B cell (primary cell): ENCODE measurements at regions not wholly inside any gene's neighbourhood (a gene's known extent, or its start where the extent isn't known, plus 50 kb on each side); places are given as distances from the start of the nearest gene placed in this dataset.

Experiments used
- ATAC-seq: fragments of 200-7000 bp; cut with Tn5 transposase; one replicate; pipeline ENCODE4 v1.10.0; 2021; ENCODE audit warnings: low read depth, mild to moderate bottlenecking, moderate number of reproducible peaks, moderate library complexity
- CTCF ChIA-PET: fragments of 350-600 bp; sonication (Branson Sonifier 250); formaldehyde crosslinking; loops from one replicate; lab custom pipeline; 2021; ENCODE audit warnings: antibody characterized with exemption, inconsistent platforms; lab: Charles Lee
- POLR2A ChIA-PET: fragments of 350-600 bp; sonication (Branson Sonifier 250); formaldehyde crosslinking; loops from one replicate; lab custom pipeline; 2021; ENCODE audit warnings: antibody characterized with exemption; lab: Charles Lee
- DNase-seq: peaks from one replicate; pipeline ENCODE4 v3.0.0; 2013
- H2AFZ ChIP-seq: 2 replicates; pipeline ENCODE4 v1.6.1; 2012; ENCODE audit warnings: mild to moderate bottlenecking, low read depth, low read length; ENCODE audit not compliant: insufficient read depth, poor library complexity, severe bottlenecking
- H3K27ac ChIP-seq, 2 donors: 1 replicate in 1 of 2; 2 replicates in 1 of 2; pipeline ENCODE4 v1.5.1; 2012 to 2013; ENCODE audit warnings: low read length in 2 of 2, mild to moderate bottlenecking in 2 of 2, moderate library complexity in 1 of 2
- H3K27me3 ChIP-seq, 4 experiments: fragments of 200-600 bp in 1 of 4; sonication (generic) in 1 of 4; replicated peaks in 1 of 4; 1 replicate in 2 of 4; 2 replicates in 2 of 4; pipeline versions ENCODE4 v1.6.1 to v1.7.0; 2013 to 2016; ENCODE audit warnings: low read length in 3 of 4, mild to moderate bottlenecking in 2 of 4, mixed read lengths in 1 of 4, moderate library complexity in 1 of 4; ENCODE audit not compliant: insufficient read depth in 4 of 4, control insufficient read depth in 3 of 4; ENCODE audit errors: control extremely low read depth in 1 of 4
- H3K36me3 ChIP-seq, 2 experiments: replicated peaks in 1 of 2; 1 replicate in 1 of 2; 2 replicates in 1 of 2; pipeline versions ENCODE4 v1.6.1 to v1.7.1; 2013; ENCODE audit warnings: low read length in 1 of 2; ENCODE audit not compliant: insufficient read depth in 2 of 2, control insufficient read depth in 1 of 2; ENCODE audit errors: control extremely low read depth in 1 of 2, extremely low read depth in 1 of 2
- H3K4me1 ChIP-seq, 2 donors: fragments of 200-600 bp in 1 of 2; sonication (generic) in 1 of 2; 1 replicate in 1 of 2; 2 replicates in 1 of 2; pipeline versions ENCODE4 v1.5.1 to v1.6.1; 2013 to 2017; ENCODE audit warnings: low read length in 2 of 2; ENCODE audit not compliant: control insufficient read depth in 2 of 2, insufficient read depth in 2 of 2
- H3K4me2 ChIP-seq: replicated peaks from 2 replicates; pipeline ENCODE3; 2012; ENCODE audit warnings: mild to moderate bottlenecking, low read depth, low read length; ENCODE audit not compliant: poor library complexity, severe bottlenecking
- H3K4me3 ChIP-seq, 5 experiments: fragments of 200-600 bp in 1 of 5; sonication (generic) in 1 of 5; 1 replicate in 3 of 5; 2 replicates in 2 of 5; pipeline versions ENCODE4 v1.5.1 to v1.7.0; 2011 to 2016; ENCODE audit warnings: low read length in 4 of 5, mild to moderate bottlenecking in 4 of 5, low read depth in 2 of 5, control low read depth in 1 of 5, moderate library complexity in 1 of 5; ENCODE audit not compliant: insufficient read depth in 1 of 5; ENCODE audit errors: control extremely low read depth in 1 of 5, extremely low read depth in 1 of 5
- H3K79me2 ChIP-seq: fragments of 200-600 bp; sonication (generic); one replicate; pipeline ENCODE4 v1.6.0; 2016; ENCODE audit warnings: low read length; ENCODE audit not compliant: control insufficient read depth, insufficient read depth
- H3K9ac ChIP-seq: fragments of 200-600 bp; sonication (generic); 2 replicates; pipeline ENCODE4 v1.6.1; 2017; ENCODE audit warnings: mild to moderate bottlenecking, low read length, moderate library complexity
- H3K9me3 ChIP-seq, 3 donors: one replicate each; pipeline versions ENCODE4 v1.6.1 to v1.7.1; 2013; ENCODE audit warnings: low read length in 2 of 3; ENCODE audit not compliant: control insufficient read depth in 2 of 3, insufficient read depth in 1 of 3; ENCODE audit errors: control extremely low read depth in 1 of 3
- H4K20me1 ChIP-seq: 2 replicates; pipeline ENCODE4 v1.6.0; 2012; ENCODE audit warnings: mild to moderate bottlenecking, low read length; ENCODE audit not compliant: insufficient read depth, control insufficient read depth, poor library complexity, severe bottlenecking
- H3K27ac Mint-ChIP-seq: one replicate; pipeline ENCODE4 v1.8.0; 2021; ENCODE audit warnings: mixed read lengths
- H3K27me3 Mint-ChIP-seq: one replicate; pipeline ENCODE4 v1.8.0; 2021; ENCODE audit warnings: mixed read lengths
- H3K4me1 Mint-ChIP-seq: one replicate; pipeline ENCODE4 v1.8.0; 2021; ENCODE audit warnings: mixed read lengths
- H3K4me3 Mint-ChIP-seq: one replicate; pipeline ENCODE4 v1.8.0; 2021; ENCODE audit warnings: mixed read lengths
- H3K9me3 Mint-ChIP-seq: one replicate; pipeline ENCODE4 v1.8.0; 2022; ENCODE audit warnings: mixed read lengths; ENCODE audit not compliant: insufficient read depth
- EZH2 ChIP-seq: IDR thresholded peaks from 2 replicates; pipeline ENCODE4 v1.6.1; 2012; ENCODE audit warnings: borderline replicate concordance, low read depth, mild to moderate bottlenecking, moderate library complexity, low read length; ENCODE audit not compliant: insufficient read depth, poor library complexity, severe bottlenecking
- WGBS: methylation state at CpG from one replicate; pipeline ENCODE4 v1.1.5; 2013; ENCODE audit warnings: missing lambda C conversion rate; ENCODE audit not compliant: insufficient coverage; 5-methylcytosine and 5-hydroxymethylcytosine counted together
- intact Hi-C: fragments of 100-400 bp; cut with micrococcal nuclease; formaldehyde crosslinking; loops from one replicate; pipeline ENCODE4 v1.10.0; 2022
- TF ChIP-seq, protein P1 (sequence below): fragments of 200-600 bp; IDR thresholded peaks from one replicate; pipeline ENCODE4 v1.8.0; 2022; ENCODE audit warnings: antibody characterized with exemption, mild to moderate bottlenecking

DNA sequence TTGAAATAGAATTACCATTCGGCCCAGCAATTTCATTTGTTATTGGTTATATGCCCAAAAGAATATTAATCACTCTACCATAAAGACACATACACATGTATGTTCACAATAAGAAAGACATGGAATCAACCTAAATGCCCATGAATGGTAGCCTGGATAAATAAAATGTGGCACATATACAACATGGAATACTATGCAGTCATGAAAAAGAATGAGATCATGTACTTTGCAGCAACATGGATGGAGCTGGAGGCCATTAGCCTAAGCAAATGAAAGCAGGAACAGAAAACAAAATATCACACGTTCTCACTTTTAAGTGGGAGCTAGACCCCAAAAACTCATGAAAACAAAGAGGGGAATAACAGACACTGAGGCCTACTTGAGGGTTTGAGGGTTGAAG, 52.6 kb upstream of the RNGTT start:
- Mint-ChIP-seq H3K9me3 (peaks cover 5% of the 10 kb centered on the region), H3K4me3 (no peak overlapping the region), H3K27ac (no peak overlapping the region), H3K4me1 (no peaks in the 10 kb centered on the region), H3K27me3 (peaks cover 16% of the 10 kb centered on the region)
- no CpG with 5 or more reads among the region's 2 CpGs for WGBS
- CTCF ChIA-PET, result interaction anchor here (0.6 kb wide), 1 partner anchor 77 kb away, joined by 6 read pairs; no protein-coding TSS in a partner anchor
- Histone ChIP-seq H3K79me2 (no peaks in the 10 kb centered on the region), H3K4me2 (no peak overlapping the region), H3K4me1 (no peaks in the 10 kb centered on the region), H2AFZ (no peak overlapping the region), H3K36me3 (no peaks in the 10 kb centered on the region), H3K27ac (no peak overlapping the region), H3K4me3 (no peak overlapping the region), H3K27me3 (no peaks in the 10 kb centered on the region), H4K20me1 (no peaks in the 10 kb centered on the region), H3K9ac (no peak overlapping the region), H3K9me3 (no peaks in the 10 kb centered on the region)
- ATAC-seq (no peak), DNase-seq (no peak)
- POLR2A ChIA-PET, result no interaction called here
- intact Hi-C loops, result no loop called here
- TF ChIP-seq EZH2, result no peak
- TF ChIP-seq, protein P1, sequence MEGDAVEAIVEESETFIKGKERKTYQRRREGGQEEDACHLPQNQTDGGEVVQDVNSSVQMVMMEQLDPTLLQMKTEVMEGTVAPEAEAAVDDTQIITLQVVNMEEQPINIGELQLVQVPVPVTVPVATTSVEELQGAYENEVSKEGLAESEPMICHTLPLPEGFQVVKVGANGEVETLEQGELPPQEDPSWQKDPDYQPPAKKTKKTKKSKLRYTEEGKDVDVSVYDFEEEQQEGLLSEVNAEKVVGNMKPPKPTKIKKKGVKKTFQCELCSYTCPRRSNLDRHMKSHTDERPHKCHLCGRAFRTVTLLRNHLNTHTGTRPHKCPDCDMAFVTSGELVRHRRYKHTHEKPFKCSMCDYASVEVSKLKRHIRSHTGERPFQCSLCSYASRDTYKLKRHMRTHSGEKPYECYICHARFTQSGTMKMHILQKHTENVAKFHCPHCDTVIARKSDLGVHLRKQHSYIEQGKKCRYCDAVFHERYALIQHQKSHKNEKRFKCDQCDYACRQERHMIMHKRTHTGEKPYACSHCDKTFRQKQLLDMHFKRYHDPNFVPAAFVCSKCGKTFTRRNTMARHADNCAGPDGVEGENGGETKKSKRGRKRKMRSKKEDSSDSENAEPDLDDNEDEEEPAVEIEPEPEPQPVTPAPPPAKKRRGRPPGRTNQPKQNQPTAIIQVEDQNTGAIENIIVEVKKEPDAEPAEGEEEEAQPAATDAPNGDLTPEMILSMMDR, result no peak

DNA sequence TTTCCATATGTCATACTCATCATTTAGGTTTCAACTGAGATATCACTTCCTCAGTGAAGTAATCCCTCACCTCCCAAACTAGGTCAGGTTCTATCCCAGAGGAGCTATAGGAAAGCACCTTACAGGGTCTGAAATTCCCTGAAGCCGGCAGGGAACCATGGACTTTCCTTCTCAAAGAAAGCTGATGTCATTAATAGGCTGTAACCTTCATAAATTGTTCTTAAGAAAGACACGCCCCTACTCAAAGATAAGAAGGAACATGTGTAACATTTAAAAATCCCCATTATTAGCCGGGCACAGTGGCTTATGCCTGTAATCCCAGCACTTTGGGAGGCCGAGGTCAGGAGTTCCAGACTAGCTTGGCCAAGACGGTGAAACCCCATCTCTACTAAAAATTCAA, 50.0 kb upstream of the RNGTT start:
- Histone ChIP-seq H2AFZ (no peak overlapping the region), H3K36me3 (no peaks in the 10 kb centered on the region), H3K27ac (no peak overlapping the region), H3K4me1 (peaks cover 1 to 3% of the 10 kb centered on the region in 2 donors), H3K79me2 (no peaks in the 10 kb centered on the region), H3K4me3 (no peak overlapping the region), H3K27me3 (no peaks in the 10 kb centered on the region), H3K4me2 (no peak overlapping the region), H3K9me3 (no peaks in the 10 kb centered on the region), H3K9ac (no peak overlapping the region), H4K20me1 (no peaks in the 10 kb centered on the region)
- ATAC-seq (no peak), DNase-seq (no peak)
- Mint-ChIP-seq H3K27me3 (peaks cover 16% of the 10 kb centered on the region), H3K27ac (no peak overlapping the region), H3K4me1 (peaks cover 2% of the 10 kb centered on the region), H3K4me3 (no peak overlapping the region), H3K9me3 (peaks cover 5% of the 10 kb centered on the region)
- ChIA-PET CTCF (no interaction called here), POLR2A (no interaction called here)
- TF ChIP-seq, protein P1, result no peak
- TF ChIP-seq EZH2, result no peak
- WGBS, result 100% methylated on average over 1 of the region's 5 CpGs
- intact Hi-C loops, result no loop called here
